ENCODE measurements at regions not wholly inside any gene's neighbourhood (a gene's known extent, or its start where the extent isn't known, plus 50 kb on each side); places are given as distances from the start of the nearest gene placed in this dataset.

DNA sequence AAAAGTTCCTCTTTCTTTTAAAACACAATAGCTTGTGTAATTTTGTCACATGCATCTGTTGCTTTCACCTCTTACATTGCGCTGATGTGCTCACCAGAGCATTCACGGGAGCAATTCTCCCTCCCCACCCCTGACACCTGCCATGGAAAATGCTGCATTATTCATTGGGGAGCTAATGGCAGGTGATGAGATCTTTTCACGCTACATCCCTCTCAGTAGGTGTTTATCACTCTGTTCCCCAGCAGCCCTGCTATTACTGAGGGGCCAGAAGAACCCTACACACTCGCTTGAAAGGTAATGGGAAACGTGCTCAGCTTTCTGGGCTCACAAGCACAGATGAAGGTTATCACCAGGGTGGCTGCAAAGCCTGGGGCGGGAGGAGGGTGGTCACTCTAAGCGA lies 398.0 kb downstream of the PSAT1 start:
- Histone ChIP-seq H3K4ac (replicated peaks; ENCODE audit: insufficient read length, low read depth, low read length) (no peak overlapping the region), H4K20me1 (replicated peaks in 1 of 2; ENCODE audit: control insufficient read depth in 1 of 2, insufficient read depth in 2 of 2, low read length in 2 of 2) (no peaks in the 10 kb centered on the region), H3K9me3 (ENCODE audit: insufficient read depth in 2 of 2, low read depth in 1 of 2, low read length in 1 of 2) (no peaks in the 10 kb centered on the region), H3K4me2 (ENCODE audit: insufficient read depth in 1 of 2, low read depth in 2 of 2, low read length in 2 of 2) (no peak overlapping the region), H2BK120ac (replicated peaks; ENCODE audit: low read depth, low read length) (no peak overlapping the region), H3K4me3 (ENCODE audit: extremely low read depth in 1 of 4, insufficient read depth in 2 of 4, low read depth in 3 of 4, low read length in 4 of 4) (no peak overlapping the region), H4K5ac (ENCODE audit: insufficient read length, low read depth, low read length) (no peak overlapping the region), H2AFZ (ENCODE audit: low read length) (no peak overlapping the region), H2BK5ac (ENCODE audit: low read depth, low read length) (no peak overlapping the region), H3K23me2 (ENCODE audit: low read depth, low read length) (no peaks in the 10 kb centered on the region), H3K79me1 (ENCODE audit: low read depth, low read length) (no peaks in the 10 kb centered on the region), H3K36me3 (ENCODE audit: control insufficient read depth in 2 of 4, insufficient read depth in 4 of 4, low read length in 3 of 4) (no peaks in the 10 kb centered on the region), H3K14ac (ENCODE audit: insufficient read length) (no peak overlapping the region), H3K27ac (ENCODE audit: low read depth, low read length) (no peak overlapping the region), H4K8ac (ENCODE audit: extremely low read depth, insufficient read depth, low read length) (no peak overlapping the region), H3K27me3 (replicated peaks in 1 of 4; ENCODE audit: control insufficient read depth in 3 of 4, extremely low read depth in 1 of 4, insufficient read depth in 3 of 4, low read length in 3 of 4) (no peaks in the 10 kb centered on the region), H2BK15ac (ENCODE audit: low read length) (no peak overlapping the region), H3K4me1 (replicated peaks in 1 of 4; ENCODE audit: control insufficient read depth in 3 of 4, insufficient read depth in 4 of 4, low read length in 3 of 4) (no peaks in the 10 kb centered on the region), H2AK5ac (ENCODE audit: low read depth, low read length) (no peak overlapping the region), H3K18ac (ENCODE audit: extremely low read depth, low read length) (no peak overlapping the region), H2BK12ac (ENCODE audit: low read depth, low read length) (no peak overlapping the region), H3K56ac (replicated peaks; ENCODE audit: insufficient read length, low read depth, low read length) (no peak overlapping the region), H3K79me2 (ENCODE audit: control insufficient read depth in 1 of 2, insufficient read depth in 2 of 2, low read length in 2 of 2) (no peaks in the 10 kb centered on the region), H2BK20ac (ENCODE audit: low read length) (no peak overlapping the region), H3K23ac (ENCODE audit: insufficient read length) (no peak overlapping the region), H3K9ac (replicated peaks in 1 of 4; ENCODE audit: extremely low read depth in 1 of 4, low read depth in 3 of 4, low read length in 3 of 4) (no peak overlapping the region), H4K91ac (replicated peaks; ENCODE audit: insufficient read length, low read length) (no peak overlapping the region)
- no peak for FAIRE-seq
- no peak for DNase-seq (ENCODE audit: low read depth in 1 of 2, low spot score in 2 of 2)
- TF ChIP-seq POLR2A (IDR thresholded peaks at IDR 0.05; ENCODE audit: control extremely low read depth in 1 of 2, low read depth in 2 of 2, low read length in 2 of 2), result no peak
- TF ChIP-seq BCL11A (IDR thresholded peaks at IDR 0.05; ENCODE audit: low read depth in 2 of 2, low read length in 2 of 2), result no peak
- no peak for TF ChIP-seq TAF7 (optimal IDR thresholded peaks at IDR 0.05; ENCODE audit: borderline replicate concordance, low read depth, low read length)
- TF ChIP-seq SIN3A (conservative IDR thresholded peaks at IDR 0.05 in 1 of 2, IDR thresholded peaks at IDR 0.05 in 1 of 2; ENCODE audit: low read depth in 1 of 2, low read length in 2 of 2), result no peak
- TF ChIP-seq POU5F1 (IDR thresholded peaks at IDR 0.05; ENCODE audit: low read depth, low read length), result no peak
- no peak for TF ChIP-seq CHD2 (IDR thresholded peaks at IDR 0.05; ENCODE audit: low read length)
- no peak for TF ChIP-seq SP1 (IDR thresholded peaks at IDR 0.05; ENCODE audit: low read depth, low read length)
- 85% methylated on average over 7 of the region's 7 CpGs; no CpG with 5 or more reads in 1 of the 2 experiments for WGBS, 2 experiments (ENCODE audit: extremely low coverage in 1 of 2, insufficient coverage in 1 of 2, insufficient read length in 1 of 2, insufficient replicate concordance in 2 of 2, low coverage in 1 of 2, low lambda C conversion rate in 2 of 2, missing lambda C conversion rate in 1 of 2)
- CTCF ChIA-PET (ENCODE audit: partially characterized antibody), result interaction anchor here (0.6 to 5.6 kb wide), 8 partner anchors 8 to 507 kb away, joined by 3 to 30 read pairs (median 3); no protein-coding TSS in a partner anchor
- POLR2A ChIA-PET (ENCODE audit: partially characterized antibody), result interaction anchor here (0.8 kb wide), 1 partner anchor 9 kb away, joined by 3 read pairs; no protein-coding TSS in a partner anchor
